AG08395 (cell line): ENCODE measurements at regions not wholly inside any gene's neighbourhood (a gene's known extent, or its start where the extent isn't known, plus 50 kb on each side); places are given as distances from the start of the nearest gene placed in this dataset.
"Not testable (repeated sequence)": the region's sequence is repeated elsewhere in the genome, so short reads cannot be mapped to it uniquely, and the experiment has no call there.

ENCODE experiments used
- DNase-seq: peaks from one replicate; pipeline ENCODE4 v3.0.0; 2012; ENCODE audit warnings: mixed read lengths, low spot score

- DNase-seq: not testable (repeated sequence)
These were observed 203.8 kb upstream of the ZNF519 start for GRCh38 chr18:14336017-14336416.

DNA sequence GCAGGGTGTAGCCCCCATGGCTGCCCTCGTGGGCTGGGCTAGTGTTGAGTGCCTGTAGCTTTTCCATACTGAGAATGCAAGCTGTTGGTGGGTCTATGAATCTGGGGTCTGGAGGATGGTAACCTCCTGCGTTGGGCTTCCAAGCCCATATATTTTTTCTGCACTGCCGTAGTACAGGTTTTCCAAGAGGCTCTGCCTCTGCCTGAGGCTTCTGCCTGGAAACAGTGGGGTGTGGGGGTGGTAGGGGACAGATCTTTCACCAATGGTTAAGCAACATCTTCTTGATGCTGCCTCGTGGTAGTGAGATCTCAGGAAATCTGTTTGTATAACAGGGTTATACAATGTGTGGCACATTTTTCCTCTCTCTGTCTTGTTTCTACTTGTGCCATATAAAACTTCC is 189.0 kb upstream of the ZNF519 start:
- DNase-seq: not testable (repeated sequence)

GRCh38 chr18:14301255-14301654 is 169.0 kb upstream of the ZNF519 start:
- not testable (repeated sequence) for DNase-seq

DNA sequence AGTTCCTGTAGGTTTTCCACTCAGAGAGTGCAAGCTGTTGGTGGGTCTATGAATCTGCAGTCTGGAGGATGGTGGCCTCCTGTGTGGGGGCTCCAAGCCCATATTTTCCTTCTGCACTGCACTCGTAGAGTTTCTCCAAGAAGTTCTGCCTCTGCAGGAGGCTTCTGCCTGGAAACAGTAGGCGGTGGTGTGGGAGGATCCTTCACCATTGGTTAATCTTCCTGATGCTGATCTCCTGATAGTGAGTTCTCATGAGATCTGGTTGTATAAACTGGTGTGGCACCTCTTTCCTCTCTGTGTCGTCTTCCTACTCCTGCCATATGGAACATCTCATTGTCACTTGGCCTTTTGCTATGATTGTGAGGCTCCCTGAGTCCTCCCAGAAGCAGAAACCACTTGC is 162.8 kb upstream of the ZNF519 start:
- not testable (repeated sequence) for DNase-seq

- no peak for DNase-seq
These were observed 152.8 kb upstream of the ZNF519 start for GRCh38 chr18:14285053-14285452.

GRCh38 chr18:14275391-14275790 is 143.2 kb upstream of the ZNF519 start:
- not testable (repeated sequence) for DNase-seq

DNA sequence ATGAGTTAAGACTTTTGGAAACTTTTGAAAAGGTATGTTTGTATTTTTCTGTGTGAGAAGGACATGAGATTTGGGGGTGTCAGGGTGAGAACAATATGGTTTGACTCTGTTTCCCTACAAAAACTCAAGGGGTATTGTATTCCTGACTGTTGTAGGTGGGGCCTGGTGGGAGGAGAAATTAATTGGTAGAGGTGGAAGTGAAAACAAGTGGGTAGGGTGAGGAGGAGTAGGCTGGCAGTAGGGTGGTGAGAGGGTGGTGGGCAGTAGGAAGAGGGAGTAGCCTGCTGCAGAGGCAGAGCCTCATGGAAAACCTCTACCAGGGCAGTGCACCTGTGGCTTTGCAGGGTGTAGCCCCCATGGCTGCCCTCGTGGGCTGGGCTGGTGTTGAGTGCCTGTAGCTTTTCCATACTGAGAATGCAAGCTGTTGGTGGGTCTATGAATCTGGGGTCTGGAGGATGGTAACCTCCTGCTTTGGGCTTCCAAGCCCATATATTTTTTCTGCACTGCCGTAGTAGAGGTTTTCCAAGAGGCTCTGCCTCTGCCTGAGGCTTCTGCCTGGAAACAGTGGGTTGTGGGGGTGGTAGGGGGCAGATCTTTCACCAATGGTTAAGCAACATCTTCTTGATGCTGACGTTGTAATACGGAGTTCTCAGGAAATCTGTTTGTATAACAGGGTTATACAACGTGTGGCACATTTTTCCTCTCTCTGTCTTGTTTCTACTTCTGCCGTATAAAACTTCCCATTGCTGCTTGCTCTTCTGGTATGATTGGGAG is 133.6 kb upstream of the ZNF519 start:
- DNase-seq: not testable (repeated sequence)

DNA sequence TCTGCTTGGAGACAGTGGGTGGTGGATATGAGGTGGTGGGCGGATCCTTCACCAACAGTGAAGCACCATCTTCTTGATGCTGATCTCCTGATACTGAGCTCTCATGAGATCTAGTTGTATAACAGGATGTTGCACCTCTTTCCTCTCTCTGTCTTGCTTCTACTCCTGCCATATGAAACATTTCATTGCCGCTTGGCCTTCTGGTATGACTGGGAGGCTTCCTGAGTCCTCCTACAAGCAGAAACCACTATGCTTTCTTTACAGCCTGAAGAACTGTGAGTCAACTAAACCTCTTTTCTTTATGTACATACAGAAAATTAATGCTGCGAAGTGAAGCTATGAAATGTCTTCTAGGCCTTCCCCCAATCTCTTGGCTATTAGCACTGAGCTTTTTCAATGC is 130.6 kb upstream of the ZNF519 start:
- not testable (repeated sequence) for DNase-seq

DNA sequence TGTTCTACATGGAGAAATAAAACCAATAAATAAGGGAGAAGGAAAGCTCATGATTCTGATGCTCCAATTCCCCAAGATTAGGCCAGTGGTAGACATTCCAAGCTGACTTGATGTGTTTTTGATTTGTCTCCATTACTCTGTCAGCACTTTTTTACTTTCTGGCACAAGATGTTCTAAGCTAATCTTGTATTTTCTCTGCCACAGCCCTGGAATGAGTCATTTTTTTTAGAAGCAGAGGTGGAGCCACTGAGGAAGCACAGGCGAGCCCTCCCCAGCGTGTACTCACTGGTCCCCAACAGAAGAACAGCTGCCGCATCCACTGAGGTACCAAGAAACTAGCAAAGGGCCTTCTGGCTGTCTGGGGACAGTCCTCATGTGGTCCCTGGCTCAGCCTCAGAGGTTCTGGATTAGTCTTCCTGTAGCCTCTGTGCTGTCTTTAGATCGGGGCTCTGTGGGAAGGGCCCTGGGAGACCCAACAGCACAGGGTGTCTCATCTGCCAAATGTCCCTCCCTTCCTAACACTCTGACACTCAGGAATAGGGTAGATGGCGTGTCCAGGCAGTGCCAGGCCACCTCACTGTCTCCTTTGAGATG is 117.9 kb upstream of the ZNF519 start:
- DNase-seq: not testable (repeated sequence)

DNA sequence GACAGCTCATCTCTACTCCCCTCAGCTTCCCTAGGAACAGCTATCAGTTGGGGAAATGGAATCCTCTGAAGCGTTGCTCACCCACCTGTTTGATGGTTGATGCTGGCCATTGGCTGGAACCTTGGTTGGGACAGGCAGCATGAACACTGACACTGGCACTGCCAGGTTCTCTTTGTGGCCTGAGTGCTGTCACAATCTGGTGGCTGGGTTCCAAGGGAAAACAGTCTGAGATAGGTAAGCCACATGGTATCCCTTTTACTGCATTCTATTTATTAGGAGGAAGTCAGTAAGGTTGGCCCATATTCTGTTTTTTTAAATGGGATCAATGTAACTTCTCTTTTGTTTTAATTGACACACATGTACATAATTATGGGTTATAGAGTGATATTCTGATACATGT is 107.0 kb upstream of the ZNF519 start:
- DNase-seq: not testable (repeated sequence)

- DNase-seq: not testable (repeated sequence)
These were observed 104.3 kb upstream of the ZNF519 start for GRCh38 chr18:14236356-14237048.

DNA sequence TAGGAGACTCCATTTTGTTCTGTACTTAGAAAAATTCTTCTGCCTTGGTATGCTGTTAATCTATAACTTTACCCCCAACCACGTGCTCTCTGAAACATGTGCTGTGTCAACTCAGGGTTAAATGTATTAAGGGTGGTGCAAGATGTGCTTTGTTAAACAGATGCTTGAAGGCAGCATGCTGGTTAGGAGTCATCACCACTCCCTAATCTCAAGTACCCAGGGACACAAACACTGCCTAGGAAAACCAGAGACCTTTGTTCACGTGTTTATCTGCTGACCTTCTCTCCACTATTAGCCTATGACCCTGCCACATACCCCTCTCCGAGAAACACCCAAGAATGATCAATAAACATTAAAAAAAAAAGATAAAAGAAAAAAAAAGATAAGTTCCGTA is 93.0 kb upstream of the ZNF519 start:
- not testable (repeated sequence) for DNase-seq

GRCh38 chr18:14224551-14225285 is 92.5 kb upstream of the ZNF519 start:
- DNase-seq: not testable (repeated sequence)

DNA sequence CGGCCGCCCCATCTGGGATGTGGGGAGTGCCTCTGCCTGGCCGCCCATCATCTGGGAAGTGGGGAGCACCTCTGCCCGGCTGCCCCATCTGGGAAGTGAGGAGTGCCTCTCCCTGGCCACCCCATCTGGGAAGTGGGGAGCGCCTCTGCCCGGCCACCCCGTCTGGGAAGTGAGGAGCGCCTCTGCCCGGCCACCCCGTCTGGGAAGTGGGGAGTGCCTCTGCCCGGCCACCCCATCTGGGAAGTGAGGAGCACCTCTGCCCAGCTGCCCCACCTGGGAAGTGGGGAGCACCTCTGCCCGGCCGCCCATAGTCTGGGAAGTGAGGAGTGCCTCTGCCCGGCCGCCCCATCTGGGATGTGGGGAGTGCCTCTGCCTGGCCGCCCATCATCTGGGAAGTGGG is 91.7 kb upstream of the ZNF519 start:
- DNase-seq: not testable (repeated sequence)

- DNase-seq: not testable (repeated sequence)
These were observed 91.1 kb upstream of the ZNF519 start for GRCh38 chr18:14223231-14223822.

- not testable (repeated sequence) for DNase-seq
These were observed 90.4 kb upstream of the ZNF519 start for GRCh38 chr18:14222354-14223221.

DNA sequence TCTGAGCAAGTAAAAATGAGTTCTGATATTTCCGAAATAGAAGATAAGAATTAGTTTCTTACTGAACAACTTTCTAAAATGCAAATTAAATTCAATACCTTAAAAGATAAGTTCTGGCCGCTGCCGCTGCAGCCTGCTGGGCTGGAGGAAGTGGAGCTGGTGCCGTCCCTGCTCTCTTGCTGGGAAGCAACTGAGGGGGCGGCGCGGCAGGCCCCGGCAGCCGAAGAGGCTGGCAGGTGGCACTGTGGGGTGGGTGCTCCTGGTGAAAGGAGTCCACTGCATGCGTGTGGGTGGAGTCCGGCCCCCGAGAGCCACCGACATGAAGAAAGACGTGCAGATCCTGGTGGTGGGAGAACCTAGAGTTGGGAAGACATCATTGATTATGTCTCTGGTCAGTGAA is 89.5 kb upstream of the ZNF519 start:
- DNase-seq: no peak

DNA sequence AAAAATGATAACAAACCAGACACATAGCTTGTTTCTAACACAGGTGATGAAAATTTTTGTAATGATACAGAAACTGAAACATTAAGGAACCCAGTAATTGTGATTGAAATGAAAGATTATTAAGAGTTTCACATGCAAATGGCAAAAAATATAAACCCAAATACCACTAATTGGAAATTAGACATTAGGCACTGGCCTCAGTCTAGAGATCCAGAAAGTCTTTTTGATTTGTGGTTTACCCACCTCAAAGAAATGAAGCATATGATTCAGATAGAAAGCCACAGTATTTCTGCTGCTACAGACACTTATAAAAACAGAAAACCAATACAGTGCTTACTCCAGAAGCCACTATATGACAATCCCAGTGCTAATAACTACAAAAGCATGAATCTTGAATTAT is 83.7 kb upstream of the ZNF519 start:
- DNase-seq: not testable (repeated sequence)

DNA sequence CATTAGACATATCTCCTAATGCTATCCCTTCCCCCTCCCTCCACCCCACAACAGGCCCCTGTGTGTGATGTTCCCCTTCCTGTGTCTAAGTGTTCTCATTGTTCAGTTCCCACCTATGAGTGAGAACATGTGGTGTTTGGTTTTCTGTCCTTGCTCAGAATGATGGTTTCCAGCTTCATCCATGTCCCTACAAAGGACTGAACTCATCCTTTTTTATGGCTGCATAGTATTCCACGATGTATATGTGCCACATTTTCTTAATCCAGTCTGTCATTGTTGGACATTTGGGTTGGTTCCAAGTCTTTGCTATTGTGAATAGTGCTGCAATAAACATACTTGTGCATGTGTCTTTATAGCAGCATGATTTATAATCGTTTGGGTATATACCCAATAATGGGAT is 71.2 kb upstream of the ZNF519 start:
- not testable (repeated sequence) for DNase-seq

DNA sequence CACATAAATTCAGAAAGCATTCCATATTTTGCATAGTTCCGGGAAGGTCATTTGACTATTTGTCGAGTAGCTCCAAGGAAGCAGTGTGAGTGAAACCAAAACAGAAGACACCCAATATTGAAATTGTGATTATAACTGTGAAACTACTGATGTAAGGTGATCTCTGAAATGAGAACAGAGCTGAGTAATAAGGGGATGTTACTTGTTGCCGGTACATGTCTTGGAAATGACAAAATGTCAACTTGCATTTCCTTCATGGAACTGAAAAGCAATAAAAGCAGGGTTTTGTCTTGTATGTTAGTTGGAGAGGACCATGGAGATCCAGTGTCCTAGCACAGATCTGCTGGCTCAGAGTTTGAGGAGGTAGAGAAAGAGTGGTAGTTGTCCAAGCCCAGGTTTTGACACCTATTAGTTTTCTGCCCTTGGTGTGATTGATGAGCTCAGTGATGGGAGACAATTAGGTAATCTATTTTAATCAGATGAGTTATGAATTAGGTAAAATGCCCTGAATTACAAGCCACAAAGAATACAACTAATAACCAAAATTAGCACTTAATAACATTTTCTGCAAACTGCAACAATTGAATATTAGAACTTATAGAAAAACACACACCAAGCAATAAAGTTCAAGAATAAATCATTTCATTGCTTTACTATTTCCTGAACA is 58.7 kb upstream of the ZNF519 start:
- DNase-seq: not testable (repeated sequence)
